Breast epithelium (tissue), 3 donors: ENCODE measurements at regions not wholly inside any gene's neighbourhood (a gene's known extent, or its start where the extent isn't known, plus 50 kb on each side); places are given as distances from the start of the nearest gene placed in this dataset.

Experiments used
- POLR2A ChIP-seq: fragments of 450-650 bp; IDR thresholded peaks from one replicate; pipeline ENCODE4 v1.6.1; 2016; ENCODE audit warnings: antibody characterized with exemption, mild to moderate bottlenecking, moderate library complexity
- TF ChIP-seq, protein P1 (sequence below), 3 donors: fragments of 450-650 bp; IDR thresholded peaks; one replicate each; pipeline ENCODE4 v1.5.1; 2016 to 2017; ENCODE audit warnings: antibody characterized with exemption in 3 of 3, mild to moderate bottlenecking in 3 of 3, moderate library complexity in 3 of 3

DNA sequence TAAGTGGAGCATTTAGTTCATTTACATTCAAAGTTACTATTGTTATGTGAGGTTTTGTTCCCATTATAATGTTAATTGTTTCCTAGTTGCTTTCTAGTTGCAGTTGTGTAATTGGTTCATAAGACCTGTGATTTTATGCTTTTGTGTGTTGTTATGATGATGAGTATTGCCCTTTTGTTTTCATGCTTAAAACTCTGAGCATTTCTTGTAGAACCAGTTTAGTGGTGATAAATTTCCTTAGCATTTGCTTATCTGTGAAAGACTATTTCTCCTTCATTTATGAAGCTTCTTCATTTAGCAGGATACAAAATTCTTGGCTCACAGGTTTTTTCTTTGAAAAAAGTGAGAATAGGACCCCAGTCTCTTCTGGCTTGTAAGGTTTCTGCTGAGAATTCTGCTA is 274.8 kb upstream of the SPAG17 start:
- no peak for TF ChIP-seq POLR2A
- TF ChIP-seq, protein P1, sequence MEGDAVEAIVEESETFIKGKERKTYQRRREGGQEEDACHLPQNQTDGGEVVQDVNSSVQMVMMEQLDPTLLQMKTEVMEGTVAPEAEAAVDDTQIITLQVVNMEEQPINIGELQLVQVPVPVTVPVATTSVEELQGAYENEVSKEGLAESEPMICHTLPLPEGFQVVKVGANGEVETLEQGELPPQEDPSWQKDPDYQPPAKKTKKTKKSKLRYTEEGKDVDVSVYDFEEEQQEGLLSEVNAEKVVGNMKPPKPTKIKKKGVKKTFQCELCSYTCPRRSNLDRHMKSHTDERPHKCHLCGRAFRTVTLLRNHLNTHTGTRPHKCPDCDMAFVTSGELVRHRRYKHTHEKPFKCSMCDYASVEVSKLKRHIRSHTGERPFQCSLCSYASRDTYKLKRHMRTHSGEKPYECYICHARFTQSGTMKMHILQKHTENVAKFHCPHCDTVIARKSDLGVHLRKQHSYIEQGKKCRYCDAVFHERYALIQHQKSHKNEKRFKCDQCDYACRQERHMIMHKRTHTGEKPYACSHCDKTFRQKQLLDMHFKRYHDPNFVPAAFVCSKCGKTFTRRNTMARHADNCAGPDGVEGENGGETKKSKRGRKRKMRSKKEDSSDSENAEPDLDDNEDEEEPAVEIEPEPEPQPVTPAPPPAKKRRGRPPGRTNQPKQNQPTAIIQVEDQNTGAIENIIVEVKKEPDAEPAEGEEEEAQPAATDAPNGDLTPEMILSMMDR (IDR thresholded peaks at IDR 0.05), result no peak
